Nephron progenitor cell (in vitro differentiated cells): ENCODE measurements at regions not wholly inside any gene's neighbourhood (a gene's known extent, or its start where the extent isn't known, plus 50 kb on each side); places are given as distances from the start of the nearest gene placed in this dataset.

Experiments
- DNase-seq: peaks from one replicate; pipeline ENCODE4 v3.0.0; 2021
- H3K27ac Mint-ChIP-seq: 2 replicates; pipeline ENCODE4 v1.8.0; 2021; ENCODE audit warnings: mild to moderate bottlenecking, moderate library complexity, mixed read lengths
- H3K27me3 Mint-ChIP-seq: 2 replicates; pipeline ENCODE4 v1.8.0; 2021; ENCODE audit warnings: mild to moderate bottlenecking, low read depth, mixed read lengths; ENCODE audit not compliant: poor library complexity
- H3K36me3 Mint-ChIP-seq: 2 replicates; pipeline ENCODE4 v1.8.0; 2021; ENCODE audit warnings: low read depth, mixed read lengths
- H3K4me1 Mint-ChIP-seq: 2 replicates; pipeline ENCODE4 v1.8.0; 2021; ENCODE audit warnings: mixed read lengths
- H3K4me3 Mint-ChIP-seq: 2 replicates; pipeline ENCODE4 v1.8.0; 2021; ENCODE audit warnings: mild to moderate bottlenecking, moderate library complexity, mixed read lengths
- H3K9me3 Mint-ChIP-seq: 2 replicates; pipeline ENCODE4 v1.8.0; 2021; ENCODE audit warnings: mild to moderate bottlenecking, moderate library complexity, mixed read lengths
- TF ChIP-seq, protein P1 (sequence below): fragments of 200-600 bp; sonication (generic); IDR thresholded peaks from 2 replicates; pipeline ENCODE4 v1.5.0; 2021; ENCODE audit warnings: antibody characterized with exemption

- DNase-seq, result no peak
- Mint-ChIP-seq H3K4me3 (no peak overlapping the region), H3K9me3 (peaks cover 5% of the 10 kb centered on the region), H3K27me3 (no peaks in the 10 kb centered on the region), H3K4me1 (peaks cover 7% of the 10 kb centered on the region), H3K27ac (no peak overlapping the region), H3K36me3 (no peaks in the 10 kb centered on the region)
- TF ChIP-seq, protein P1, sequence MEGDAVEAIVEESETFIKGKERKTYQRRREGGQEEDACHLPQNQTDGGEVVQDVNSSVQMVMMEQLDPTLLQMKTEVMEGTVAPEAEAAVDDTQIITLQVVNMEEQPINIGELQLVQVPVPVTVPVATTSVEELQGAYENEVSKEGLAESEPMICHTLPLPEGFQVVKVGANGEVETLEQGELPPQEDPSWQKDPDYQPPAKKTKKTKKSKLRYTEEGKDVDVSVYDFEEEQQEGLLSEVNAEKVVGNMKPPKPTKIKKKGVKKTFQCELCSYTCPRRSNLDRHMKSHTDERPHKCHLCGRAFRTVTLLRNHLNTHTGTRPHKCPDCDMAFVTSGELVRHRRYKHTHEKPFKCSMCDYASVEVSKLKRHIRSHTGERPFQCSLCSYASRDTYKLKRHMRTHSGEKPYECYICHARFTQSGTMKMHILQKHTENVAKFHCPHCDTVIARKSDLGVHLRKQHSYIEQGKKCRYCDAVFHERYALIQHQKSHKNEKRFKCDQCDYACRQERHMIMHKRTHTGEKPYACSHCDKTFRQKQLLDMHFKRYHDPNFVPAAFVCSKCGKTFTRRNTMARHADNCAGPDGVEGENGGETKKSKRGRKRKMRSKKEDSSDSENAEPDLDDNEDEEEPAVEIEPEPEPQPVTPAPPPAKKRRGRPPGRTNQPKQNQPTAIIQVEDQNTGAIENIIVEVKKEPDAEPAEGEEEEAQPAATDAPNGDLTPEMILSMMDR, result no peak
Measured at GRCh38 chr5:12322042-12322441, 417.8 kb upstream of the CTNND2 start.

DNA sequence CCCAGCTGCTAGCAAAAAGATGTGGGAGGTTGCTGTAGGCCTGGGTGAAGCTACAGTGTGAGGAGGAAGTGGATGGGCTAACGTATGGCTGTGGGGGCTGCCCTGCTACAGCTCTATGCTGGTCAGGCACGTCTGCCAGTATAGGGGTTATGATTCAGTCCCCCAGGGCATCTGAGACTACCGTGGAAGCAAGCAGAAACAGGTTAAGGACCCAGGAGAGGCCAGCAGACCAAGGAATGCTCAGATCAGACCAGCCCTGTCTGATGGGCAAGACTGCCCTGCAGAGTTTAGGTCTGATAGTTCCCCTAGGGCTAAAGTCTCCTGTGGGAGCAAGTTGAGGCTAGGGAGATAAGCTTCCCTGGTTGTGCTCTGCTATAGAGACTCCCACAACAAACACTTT, 416.1 kb upstream of the CTNND2 start:
- H3K9me3 Mint-ChIP-seq, result no peaks in the 10 kb centered on the region
- H3K36me3 Mint-ChIP-seq, result no peaks in the 10 kb centered on the region
- no peaks in the 10 kb centered on the region for H3K27me3 Mint-ChIP-seq
- H3K27ac Mint-ChIP-seq, result no peak overlapping the region
- H3K4me3 Mint-ChIP-seq, result no peak overlapping the region
- DNase-seq, result no peak
- peaks cover 7% of the 10 kb centered on the region for H3K4me1 Mint-ChIP-seq
- TF ChIP-seq, protein P1, result no peak

DNA sequence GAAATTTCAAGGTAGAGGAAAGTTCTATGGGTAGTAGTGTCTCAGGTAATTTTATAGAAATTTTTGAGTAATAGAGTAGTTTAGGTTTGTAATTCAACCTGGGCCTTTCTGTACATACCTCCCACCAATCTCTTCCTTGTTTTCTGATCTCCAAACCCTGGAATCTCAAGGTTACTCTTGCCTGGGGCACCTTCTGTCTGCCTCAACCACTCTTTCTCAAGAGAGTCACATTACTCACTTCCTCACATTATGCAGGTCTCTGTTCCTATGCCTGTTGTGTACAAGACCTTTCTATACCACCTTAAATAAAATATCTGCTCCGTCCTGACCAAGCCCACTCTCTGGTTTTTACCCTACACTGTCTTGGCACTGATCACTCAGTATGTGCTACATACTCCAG, 412.6 kb upstream of the CTNND2 start:
- H3K36me3 Mint-ChIP-seq, result no peaks in the 10 kb centered on the region
- H3K9me3 Mint-ChIP-seq, result no peaks in the 10 kb centered on the region
- no peak for DNase-seq
- peaks cover 2% of the 10 kb centered on the region for H3K4me1 Mint-ChIP-seq
- TF ChIP-seq, protein P1, result no peak
- H3K27me3 Mint-ChIP-seq, result no peaks in the 10 kb centered on the region
- no peak overlapping the region for H3K27ac Mint-ChIP-seq
- no peak overlapping the region for H3K4me3 Mint-ChIP-seq

DNA sequence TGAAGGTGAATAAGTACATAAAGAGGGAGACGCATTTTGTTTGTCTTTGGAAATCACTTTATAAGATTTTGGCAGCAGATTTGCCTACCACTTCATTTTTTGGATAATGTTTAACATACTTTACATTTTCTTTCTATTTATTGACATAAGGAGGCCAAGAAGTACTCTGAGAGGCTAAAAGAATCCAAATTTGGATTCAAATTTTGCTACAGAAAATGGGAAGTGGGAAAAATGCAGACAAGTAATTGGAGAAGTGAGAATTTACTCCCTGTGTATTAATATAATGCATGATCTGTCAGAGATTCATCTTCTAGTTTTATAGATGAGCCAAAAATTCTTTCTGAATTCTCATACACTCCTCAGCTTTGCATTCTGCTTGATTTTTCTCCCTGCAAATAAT, 411.2 kb upstream of the CTNND2 start:
- no peak overlapping the region for H3K4me3 Mint-ChIP-seq
- TF ChIP-seq, protein P1, result no peak
- H3K27me3 Mint-ChIP-seq, result no peaks in the 10 kb centered on the region
- H3K9me3 Mint-ChIP-seq, result no peaks in the 10 kb centered on the region
- no peak for DNase-seq
- H3K4me1 Mint-ChIP-seq, result no peaks in the 10 kb centered on the region
- no peak overlapping the region for H3K27ac Mint-ChIP-seq
- no peaks in the 10 kb centered on the region for H3K36me3 Mint-ChIP-seq

DNA sequence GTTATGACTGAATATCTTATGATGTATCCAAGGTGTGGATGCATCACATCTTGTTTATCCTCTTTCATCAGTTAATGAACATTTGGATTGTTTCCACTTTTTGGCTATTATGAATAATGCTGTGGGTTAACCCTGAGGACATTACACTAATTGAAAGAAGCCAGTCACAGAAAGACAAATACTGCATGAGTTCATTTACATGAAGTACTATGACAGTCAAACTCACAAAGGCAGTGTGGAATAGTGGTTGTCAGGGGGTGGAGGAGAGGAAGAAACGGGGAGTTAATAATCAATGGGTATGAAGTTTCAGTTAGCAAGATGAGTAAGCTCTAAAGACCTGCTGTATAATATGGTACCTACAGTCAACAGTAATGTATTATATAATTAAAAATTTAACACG, 409.4 kb upstream of the CTNND2 start:
- Mint-ChIP-seq H3K27ac (no peak overlapping the region), H3K4me1 (no peaks in the 10 kb centered on the region), H3K36me3 (no peaks in the 10 kb centered on the region), H3K4me3 (no peak overlapping the region), H3K27me3 (no peaks in the 10 kb centered on the region), H3K9me3 (no peaks in the 10 kb centered on the region)
- TF ChIP-seq, protein P1, result no peak
- DNase-seq, result no peak

DNA sequence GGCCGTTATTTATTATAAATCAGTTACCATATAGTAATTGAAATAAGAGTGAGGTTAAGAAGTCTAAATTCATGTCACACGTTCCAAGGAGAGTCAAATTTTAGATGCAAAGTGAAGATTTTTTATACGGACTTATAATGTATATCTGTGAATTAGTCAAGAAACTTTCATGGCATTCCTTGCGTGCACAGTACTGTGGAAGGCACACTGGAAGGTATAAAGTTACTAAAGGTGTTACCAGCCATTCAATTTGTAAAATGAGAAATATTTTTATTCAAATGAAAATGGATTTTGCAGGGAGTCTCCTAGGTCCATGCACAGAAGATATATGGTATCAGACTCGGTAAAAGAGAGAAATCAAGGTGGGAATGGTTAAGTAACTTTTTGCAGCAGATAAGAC, 408.1 kb upstream of the CTNND2 start:
- no peak for DNase-seq
- H3K9me3 Mint-ChIP-seq, result no peaks in the 10 kb centered on the region
- no peak overlapping the region for H3K27ac Mint-ChIP-seq
- no peaks in the 10 kb centered on the region for H3K27me3 Mint-ChIP-seq
- no peaks in the 10 kb centered on the region for H3K4me1 Mint-ChIP-seq
- no peak overlapping the region for H3K4me3 Mint-ChIP-seq
- TF ChIP-seq, protein P1, result no peak
- no peaks in the 10 kb centered on the region for H3K36me3 Mint-ChIP-seq
